GM23338 (cell line): ENCODE measurements at regions not wholly inside any gene's neighbourhood (a gene's known extent, or its start where the extent isn't known, plus 50 kb on each side); places are given as distances from the start of the nearest gene placed in this dataset.

Source experiments
- ATAC-seq: fragments of 200-7000 bp; cut with Tn5 transposase; 3 replicates; pipeline ENCODE4 v1.9.1; 2020
- DNase-seq: peaks from one replicate; pipeline ENCODE4 v3.0.0-alpha.2; 2015; ENCODE audit warnings: low spot score
- H2AFZ ChIP-seq: fragments of 200-600 bp; sonication (generic); 2 replicates; pipeline ENCODE4 v1.8.0; 2016; ENCODE audit warnings: antibody characterized with exemption, mild to moderate bottlenecking, moderate library complexity
- H3F3A ChIP-seq: fragments of 200-600 bp; sonication (generic); replicated peaks from 2 replicates; pipeline ENCODE4 v1.8.0; 2017; ENCODE audit warnings: antibody characterized with exemption, mixed run types, low read depth
- H3K27ac ChIP-seq: fragments of 200-600 bp; sonication (generic); 2 replicates; pipeline ENCODE4 v1.6.1; 2016; ENCODE audit warnings: low read depth
- H3K27me3 ChIP-seq: fragments of 200-600 bp; sonication (generic); 2 replicates; pipeline ENCODE4 v1.8.0; 2016; ENCODE audit warnings: mild to moderate bottlenecking, mixed run types, moderate library complexity; ENCODE audit not compliant: insufficient read depth
- H3K36me3 ChIP-seq: fragments of 200-600 bp; sonication (generic); 2 replicates; pipeline ENCODE4 v1.8.0; 2016; ENCODE audit warnings: mild to moderate bottlenecking; ENCODE audit not compliant: insufficient read depth
- H3K4me1 ChIP-seq: fragments of 200-600 bp; sonication (generic); 2 replicates; pipeline ENCODE4 v1.8.0; 2016; ENCODE audit warnings: mild to moderate bottlenecking, moderate library complexity; ENCODE audit not compliant: insufficient read depth
- H3K4me2 ChIP-seq: fragments of 200-600 bp; sonication (generic); 2 replicates; pipeline ENCODE4 v1.7.1; 2017; ENCODE audit warnings: mixed run types
- H3K4me3 ChIP-seq: fragments of 200-600 bp; sonication (generic); 2 replicates; pipeline ENCODE4 v1.6.1; 2016; ENCODE audit warnings: mixed run types
- H3K79me2 ChIP-seq: fragments of 200-600 bp; sonication (generic); replicated peaks from 2 replicates; pipeline ENCODE4 v1.8.0; 2017; ENCODE audit warnings: mild to moderate bottlenecking; ENCODE audit not compliant: insufficient read depth
- H3K9me2 ChIP-seq: fragments of 200-600 bp; sonication (generic); 2 replicates; pipeline ENCODE4 v1.8.0; 2017; ENCODE audit not compliant: insufficient read depth
- H4K20me1 ChIP-seq: fragments of 200-600 bp; sonication (generic); replicated peaks from 2 replicates; pipeline ENCODE4 v1.8.0; 2017; ENCODE audit warnings: mild to moderate bottlenecking; ENCODE audit not compliant: insufficient read depth
- H3K27ac Mint-ChIP-seq: 2 replicates; pipeline ENCODE4 v1.8.0; 2020; ENCODE audit warnings: inconsistent platforms, mild to moderate bottlenecking, moderate library complexity, mixed read lengths
- H3K27me3 Mint-ChIP-seq: 3 replicates; pipeline ENCODE4 v1.8.0; 2022; ENCODE audit warnings: low read depth, mild to moderate bottlenecking, moderate library complexity, mixed read lengths, inconsistent platforms; ENCODE audit not compliant: insufficient read depth, poor library complexity
- H3K36me3 Mint-ChIP-seq: 3 replicates; pipeline ENCODE4 v1.8.0; 2021; ENCODE audit warnings: low read depth, mild to moderate bottlenecking, inconsistent platforms, moderate library complexity, mixed read lengths
- H3K4me1 Mint-ChIP-seq: 3 replicates; pipeline ENCODE4 v1.8.0; 2020; ENCODE audit warnings: mild to moderate bottlenecking, inconsistent platforms, mixed read lengths
- H3K4me3 Mint-ChIP-seq: 3 replicates; pipeline ENCODE4 v1.8.0; 2021; ENCODE audit warnings: moderate library complexity, mild to moderate bottlenecking, inconsistent platforms, mixed read lengths
- H3K9me3 Mint-ChIP-seq: 3 replicates; pipeline ENCODE4 v1.8.0; 2020; ENCODE audit warnings: moderate library complexity, mild to moderate bottlenecking, inconsistent platforms, mixed read lengths
- CREB1 ChIP-seq: fragments of 250-450 bp; sonication (Bioruptor Pico); IDR thresholded peaks from 2 replicates; pipeline ENCODE4 v1.5.0; 2020; ENCODE audit warnings: low read depth, mild to moderate bottlenecking, moderate library complexity
- EZH2 ChIP-seq: fragments of 200-600 bp; sonication (generic); IDR thresholded peaks from one replicate; pipeline ENCODE4 v1.8.0; 2017; ENCODE audit warnings: antibody characterized with exemption, mild to moderate bottlenecking, low read depth; ENCODE audit not compliant: unreplicated experiment
- EZH2phosphoT487 ChIP-seq: fragments of 200-600 bp; sonication (generic); IDR thresholded peaks from one replicate; pipeline ENCODE4 v1.8.1; 2018; ENCODE audit warnings: antibody characterized with exemption; ENCODE audit not compliant: unreplicated experiment
- POLR2AphosphoS5 ChIP-seq: IDR thresholded peaks from 2 replicates; pipeline ENCODE4 v1.6.1; 2016; ENCODE audit warnings: antibody characterized with exemption, low read depth
- ZNF114 ChIP-seq: fragments of 250-450 bp; sonication (Bioruptor Pico); IDR thresholded peaks from 2 replicates; pipeline ENCODE4 v1.5.0; 2020; ENCODE audit warnings: mild to moderate bottlenecking, moderate library complexity
- ZNF331 ChIP-seq: fragments of 250-450 bp; sonication (Bioruptor Pico); IDR thresholded peaks from 2 replicates; pipeline ENCODE4 v1.5.0; 2020; ENCODE audit warnings: low read depth, mild to moderate bottlenecking, moderate library complexity
- TF ChIP-seq, protein P1 (sequence below): fragments of 250-450 bp; sonication (Bioruptor Pico); IDR thresholded peaks from 2 replicates; pipeline ENCODE4 v1.5.0; 2020; ENCODE audit warnings: mild to moderate bottlenecking, moderate library complexity

DNA sequence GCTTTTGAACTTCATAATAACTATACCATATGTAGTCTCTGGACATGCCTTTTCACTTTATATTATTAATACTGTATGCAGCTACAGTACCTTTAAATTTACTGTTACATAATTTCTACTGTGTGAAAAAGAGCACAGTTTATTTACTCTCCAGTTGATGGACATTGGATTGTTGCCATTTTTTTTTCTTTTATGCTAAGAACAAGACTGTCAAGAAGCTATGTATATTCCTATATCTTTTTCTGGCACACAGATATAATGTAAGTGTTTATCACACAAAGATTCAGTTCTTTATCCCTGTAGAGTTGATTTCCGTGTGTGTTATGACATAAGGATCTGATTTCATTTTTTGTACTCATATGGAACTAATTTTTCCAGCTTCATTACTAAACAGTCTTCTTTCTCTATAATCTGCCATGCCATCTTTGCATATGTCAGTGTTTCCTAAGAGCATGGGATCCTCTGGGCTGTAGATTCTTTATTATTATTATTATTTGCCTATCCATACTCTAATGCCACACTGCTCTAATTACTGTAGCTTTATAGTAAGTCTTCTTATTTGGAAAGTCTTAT, 593.0 kb upstream of the ATP2B1 start:
- Mint-ChIP-seq H3K9me3 (no peaks in the 10 kb centered on the region), H3K36me3 (no peaks in the 10 kb centered on the region), H3K27me3 (peaks cover 1% of the 10 kb centered on the region), H3K27ac (no peak overlapping the region; the same call in 1 of the 2 replicates), H3K4me3 (no peak overlapping the region), H3K4me1 (peaks cover 12% of the 10 kb centered on the region; the same call in 2 of the 3 replicates)
- no peaks in the 10 kb centered on the region for H4K20me1 ChIP-seq
- no peaks in the 10 kb centered on the region for H3K9me2 ChIP-seq
- no peaks in the 10 kb centered on the region for H3K79me2 ChIP-seq
- H3K36me3 ChIP-seq: no peaks in the 10 kb centered on the region
- no peaks in the 10 kb centered on the region for H3K27me3 ChIP-seq
- H3K4me2 ChIP-seq: no peak overlapping the region
- no peaks in the 10 kb centered on the region for H3F3A ChIP-seq
- H3K4me1 ChIP-seq: 0 out of 2 replicates have a peak, but pooled peaks cover 4% of the 10 kb centered on the region
- TF ChIP-seq ZNF114 (CRISPR knock-in tag): no peak
- no peak for TF ChIP-seq ZNF331
- TF ChIP-seq CREB1 (CRISPR knock-in tag): no peak
- no peak for TF ChIP-seq POLR2AphosphoS5
- TF ChIP-seq, protein P1, sequence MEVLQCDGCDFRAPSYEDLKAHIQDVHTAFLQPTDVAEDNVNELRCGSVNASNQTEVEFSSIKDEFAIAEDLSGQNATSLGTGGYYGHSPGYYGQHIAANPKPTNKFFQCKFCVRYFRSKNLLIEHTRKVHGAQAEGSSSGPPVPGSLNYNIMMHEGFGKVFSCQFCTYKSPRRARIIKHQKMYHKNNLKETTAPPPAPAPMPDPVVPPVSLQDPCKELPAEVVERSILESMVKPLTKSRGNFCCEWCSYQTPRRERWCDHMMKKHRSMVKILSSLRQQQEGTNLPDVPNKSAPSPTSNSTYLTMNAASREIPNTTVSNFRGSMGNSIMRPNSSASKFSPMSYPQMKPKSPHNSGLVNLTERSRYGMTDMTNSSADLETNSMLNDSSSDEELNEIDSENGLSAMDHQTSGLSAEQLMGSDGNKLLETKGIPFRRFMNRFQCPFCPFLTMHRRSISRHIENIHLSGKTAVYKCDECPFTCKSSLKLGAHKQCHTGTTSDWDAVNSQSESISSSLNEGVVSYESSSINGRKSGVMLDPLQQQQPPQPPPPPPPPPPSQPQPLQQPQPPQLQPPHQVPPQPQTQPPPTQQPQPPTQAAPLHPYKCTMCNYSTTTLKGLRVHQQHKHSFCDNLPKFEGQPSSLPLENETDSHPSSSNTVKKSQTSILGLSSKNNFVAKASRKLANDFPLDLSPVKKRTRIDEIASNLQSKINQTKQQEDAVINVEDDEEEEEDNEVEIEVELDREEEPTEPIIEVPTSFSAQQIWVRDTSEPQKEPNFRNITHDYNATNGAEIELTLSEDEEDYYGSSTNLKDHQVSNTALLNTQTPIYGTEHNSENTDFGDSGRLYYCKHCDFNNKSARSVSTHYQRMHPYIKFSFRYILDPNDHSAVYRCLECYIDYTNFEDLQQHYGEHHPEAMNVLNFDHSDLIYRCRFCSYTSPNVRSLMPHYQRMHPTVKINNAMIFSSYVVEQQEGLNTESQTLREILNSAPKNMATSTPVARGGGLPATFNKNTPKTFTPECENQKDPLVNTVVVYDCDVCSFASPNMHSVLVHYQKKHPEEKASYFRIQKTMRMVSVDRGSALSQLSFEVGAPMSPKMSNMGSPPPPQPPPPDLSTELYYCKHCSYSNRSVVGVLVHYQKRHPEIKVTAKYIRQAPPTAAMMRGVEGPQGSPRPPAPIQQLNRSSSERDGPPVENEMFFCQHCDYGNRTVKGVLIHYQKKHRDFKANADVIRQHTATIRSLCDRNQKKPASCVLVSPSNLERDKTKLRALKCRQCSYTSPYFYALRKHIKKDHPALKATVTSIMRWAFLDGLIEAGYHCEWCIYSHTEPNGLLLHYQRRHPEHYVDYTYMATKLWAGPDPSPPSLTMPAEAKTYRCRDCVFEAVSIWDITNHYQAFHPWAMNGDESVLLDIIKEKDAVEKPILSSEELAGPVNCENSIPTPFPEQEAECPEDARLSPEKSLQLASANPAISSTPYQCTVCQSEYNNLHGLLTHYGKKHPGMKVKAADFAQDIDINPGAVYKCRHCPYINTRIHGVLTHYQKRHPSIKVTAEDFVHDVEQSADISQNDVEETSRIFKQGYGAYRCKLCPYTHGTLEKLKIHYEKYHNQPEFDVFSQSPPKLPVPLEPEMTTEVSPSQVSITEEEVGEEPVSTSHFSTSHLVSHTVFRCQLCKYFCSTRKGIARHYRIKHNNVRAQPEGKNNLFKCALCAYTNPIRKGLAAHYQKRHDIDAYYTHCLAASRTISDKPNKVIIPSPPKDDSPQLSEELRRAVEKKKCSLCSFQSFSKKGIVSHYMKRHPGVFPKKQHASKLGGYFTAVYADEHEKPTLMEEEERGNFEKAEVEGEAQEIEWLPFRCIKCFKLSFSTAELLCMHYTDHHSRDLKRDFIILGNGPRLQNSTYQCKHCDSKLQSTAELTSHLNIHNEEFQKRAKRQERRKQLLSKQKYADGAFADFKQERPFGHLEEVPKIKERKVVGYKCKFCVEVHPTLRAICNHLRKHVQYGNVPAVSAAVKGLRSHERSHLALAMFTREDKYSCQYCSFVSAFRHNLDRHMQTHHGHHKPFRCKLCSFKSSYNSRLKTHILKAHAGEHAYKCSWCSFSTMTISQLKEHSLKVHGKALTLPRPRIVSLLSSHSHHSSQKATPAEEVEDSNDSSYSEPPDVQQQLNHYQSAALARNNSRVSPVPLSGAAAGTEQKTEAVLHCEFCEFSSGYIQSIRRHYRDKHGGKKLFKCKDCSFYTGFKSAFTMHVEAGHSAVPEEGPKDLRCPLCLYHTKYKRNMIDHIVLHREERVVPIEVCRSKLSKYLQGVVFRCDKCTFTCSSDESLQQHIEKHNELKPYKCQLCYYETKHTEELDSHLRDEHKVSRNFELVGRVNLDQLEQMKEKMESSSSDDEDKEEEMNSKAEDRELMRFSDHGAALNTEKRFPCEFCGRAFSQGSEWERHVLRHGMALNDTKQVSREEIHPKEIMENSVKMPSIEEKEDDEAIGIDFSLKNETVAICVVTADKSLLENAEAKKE (CRISPR knock-in tag): no peak
- no peak for TF ChIP-seq EZH2
- TF ChIP-seq EZH2phosphoT487: no peak
- no peak for DNase-seq
- ATAC-seq: no peak
- no peak overlapping the region for H3K4me3 ChIP-seq
- H3K27ac ChIP-seq: no peak overlapping the region
- no peak overlapping the region for H2AFZ ChIP-seq
